SK-MEL-5 (cell line): ENCODE measurements at regions not wholly inside any gene's neighbourhood (a gene's known extent, or its start where the extent isn't known, plus 50 kb on each side); places are given as distances from the start of the nearest gene placed in this dataset.

ENCODE experiments used
- DNase-seq: peaks from one replicate; pipeline ENCODE4 v3.0.0-alpha.2; 2016; ENCODE audit warnings: low read depth, low spot score
- in situ Hi-C: cut with HindIII; loops from 2 replicates; pipeline ENCODE4 v1.10.0; 2016; ENCODE audit warnings: low sequenced_read_pairs, high pct_unique_total_duplicates, low pct_unique_long_range_greater_than_20kb

GRCh38 chr6:4582506-4583417, 193.4 kb upstream of the CDYL start:
- in situ Hi-C loops = no loop called here

DNA sequence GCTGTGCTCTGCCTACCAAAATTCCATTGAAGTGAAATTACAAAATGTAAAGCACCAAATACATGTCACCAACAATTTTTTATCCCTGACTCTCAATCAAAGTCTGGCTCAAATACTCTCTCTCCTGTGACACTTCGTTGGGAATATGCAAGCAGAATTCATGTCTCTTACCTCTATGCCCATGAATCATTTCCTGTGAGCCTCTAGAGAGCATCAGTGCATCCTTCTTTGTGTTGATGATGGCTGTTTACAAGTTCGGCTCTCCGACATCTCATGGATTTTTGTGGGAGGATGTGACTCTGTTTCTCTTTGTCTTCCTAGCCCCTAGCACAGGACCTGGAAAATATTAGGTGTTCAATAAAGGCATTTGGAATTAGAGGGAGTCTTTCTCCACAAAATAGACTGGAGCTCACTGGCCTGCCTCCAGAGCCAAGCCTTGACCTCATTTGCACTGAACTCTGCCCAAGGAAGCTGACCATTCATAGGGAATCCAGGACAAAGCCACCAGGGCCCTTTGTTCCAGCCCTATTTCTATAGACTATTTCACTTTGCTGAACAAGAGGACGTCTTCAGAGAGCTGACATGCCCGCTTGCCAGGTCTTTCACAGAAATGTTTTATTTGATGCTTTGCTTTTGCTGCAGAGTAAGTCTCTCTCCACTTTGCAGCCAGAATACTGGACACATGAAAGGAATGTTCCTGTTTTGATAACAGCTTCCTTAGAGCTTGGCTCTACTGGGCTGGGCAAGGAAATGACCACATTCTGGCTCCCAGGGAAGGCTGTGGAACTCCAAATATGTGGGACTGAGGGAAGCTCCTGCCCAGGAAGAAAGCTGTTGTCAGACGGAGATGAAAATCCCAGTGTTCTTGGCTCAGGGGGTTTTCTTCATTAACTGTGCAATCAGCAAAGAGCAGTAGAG, 194.5 kb upstream of the CDYL start:
- peak; percentile 22 for DNase-seq
- in situ Hi-C loops = no loop called here

More at GRCh38 chr6:4582506-4583417, 193.4 kb upstream of the CDYL start:
- DNase-seq = no peak

DNA sequence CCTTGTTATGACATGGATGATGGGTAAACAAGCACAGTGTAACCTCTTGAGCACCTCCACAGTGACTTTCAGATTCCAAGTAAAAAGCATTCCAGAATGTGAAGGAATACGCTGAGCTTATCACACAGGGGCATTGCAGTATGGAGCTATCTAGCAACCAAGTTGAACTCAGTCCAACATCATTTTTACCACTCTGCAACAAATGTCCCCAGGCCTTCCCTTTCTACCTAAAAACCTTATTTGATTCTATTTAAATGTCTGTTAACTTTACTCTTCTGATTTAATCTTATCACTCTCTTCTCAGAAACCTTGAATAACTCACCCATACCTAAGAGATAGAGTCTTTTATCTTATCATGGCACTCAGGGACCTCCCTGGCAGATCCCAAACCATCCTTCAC, 195.8 kb upstream of the CDYL start:
- in situ Hi-C loops = no loop called here
- no peak for DNase-seq

DNA sequence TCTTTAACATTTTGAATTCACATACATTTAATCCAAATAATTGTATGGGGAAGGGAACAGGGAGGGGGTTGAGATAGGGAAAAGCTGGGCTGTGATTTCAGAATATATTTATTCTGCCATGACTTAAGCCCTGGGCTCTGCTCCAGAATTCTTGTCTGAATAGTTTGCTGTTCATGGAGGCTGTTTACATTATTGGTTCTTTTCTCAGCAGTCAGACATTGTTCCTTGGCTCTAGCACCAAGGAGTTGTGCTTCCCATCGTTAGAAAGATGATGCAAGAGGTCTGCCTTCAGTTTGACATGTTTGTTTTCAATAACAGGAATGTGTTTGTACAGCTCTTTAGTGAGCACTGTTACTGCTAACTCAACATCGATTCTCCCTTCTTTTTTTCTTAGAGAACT, 198.8 kb upstream of the CDYL start:
- no peak for DNase-seq
- in situ Hi-C loops = no loop called here

DNA sequence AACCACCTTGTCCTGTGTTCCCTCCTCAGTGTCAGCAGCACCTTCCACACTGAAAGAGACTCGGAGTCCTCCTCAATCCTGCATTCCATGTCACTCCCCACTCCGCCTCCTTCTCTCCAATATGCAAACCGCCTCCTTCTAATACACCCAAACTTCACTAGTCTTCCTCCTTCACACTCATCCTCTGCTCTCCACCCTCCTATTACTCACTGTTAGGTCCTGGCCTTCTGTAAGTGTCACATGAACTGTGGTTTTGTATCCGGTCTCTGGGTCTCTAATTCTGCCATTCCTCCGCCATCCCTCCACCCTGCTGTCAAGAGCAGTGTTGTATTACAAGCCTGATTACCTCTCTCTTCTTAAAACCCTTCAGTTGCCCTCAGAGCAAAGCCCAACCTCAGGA, 200.5 kb upstream of the CDYL start:
- in situ Hi-C loops = no loop called here
- no peak for DNase-seq

- in situ Hi-C loops = no loop called here
- no peak for DNase-seq
Measured at GRCh38 chr6:4574007-4574406, 202.2 kb upstream of the CDYL start.

GRCh38 chr6:4571011-4571410, 205.2 kb upstream of the CDYL start:
- in situ Hi-C loops = no loop called here
- DNase-seq = no peak

DNA sequence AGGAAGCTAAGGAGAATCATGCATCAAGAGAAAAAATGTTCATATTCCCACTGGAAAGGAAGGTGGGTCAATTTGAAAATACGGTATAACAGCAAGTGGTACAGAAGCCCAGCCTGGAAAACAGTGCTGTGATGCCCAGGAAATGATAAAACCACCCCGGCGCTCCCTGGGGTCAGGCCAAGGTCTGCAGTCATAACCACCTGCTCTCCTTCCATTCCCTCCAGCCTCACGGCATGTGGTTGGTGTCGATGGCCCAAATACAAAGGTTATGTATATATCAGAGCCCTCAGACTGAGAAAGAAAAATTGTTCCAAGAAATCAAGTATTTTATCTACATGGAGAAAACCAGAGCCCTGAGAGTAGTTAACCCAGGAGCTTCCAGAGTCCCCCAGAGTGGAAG, 208.1 kb upstream of the CDYL start:
- in situ Hi-C loops = no loop called here
- no peak for DNase-seq

GRCh38 chr6:4567141-4567540, 209.1 kb upstream of the CDYL start:
- DNase-seq = peak; percentile 30
- in situ Hi-C loops = no loop called here

DNA sequence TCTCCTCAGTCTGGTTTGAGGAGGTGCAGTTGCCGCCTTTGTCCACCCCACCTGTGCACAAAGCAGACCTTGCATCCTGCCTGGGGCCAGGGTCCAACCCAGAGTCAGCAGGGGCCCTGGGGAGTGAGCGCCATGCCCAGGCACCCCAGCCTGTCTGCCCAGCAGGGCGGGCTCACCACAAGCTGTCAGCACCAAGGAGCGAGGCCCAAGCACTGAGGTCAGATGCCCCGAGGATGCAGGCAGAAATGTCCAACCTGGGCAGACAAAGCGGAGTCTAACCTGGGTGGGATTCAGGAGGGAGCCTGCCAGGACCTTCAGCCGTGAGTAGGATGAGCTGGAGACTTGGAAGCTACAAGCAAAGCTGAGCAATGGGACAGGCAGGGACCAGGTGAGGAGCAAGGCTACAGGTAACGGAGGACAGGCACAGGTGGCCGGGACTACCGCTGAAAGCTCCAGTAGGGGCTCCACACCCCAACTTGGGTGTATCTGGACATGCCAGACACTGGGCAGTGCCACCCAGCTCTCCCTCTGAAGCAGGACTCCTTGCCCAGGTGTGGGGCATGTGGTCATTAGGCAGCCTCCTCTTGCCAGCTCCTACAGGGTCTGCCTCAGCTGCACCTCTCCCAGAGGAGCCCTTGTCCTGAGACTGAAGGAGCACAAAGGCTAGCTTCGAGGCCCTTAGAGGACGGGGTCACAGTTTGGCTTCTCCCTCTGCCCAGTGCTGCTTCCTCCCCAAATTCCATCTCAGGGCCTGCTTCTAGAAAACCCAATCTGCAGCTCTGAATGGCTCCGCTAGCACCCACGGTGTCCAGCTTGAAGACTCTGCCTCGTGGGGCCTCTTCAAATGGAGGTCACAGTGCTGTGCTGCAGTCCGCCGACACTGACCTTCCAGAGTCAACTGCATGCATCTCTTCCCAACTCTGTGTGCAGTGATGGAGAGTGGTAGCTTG, 210.6 kb upstream of the CDYL start:
- in situ Hi-C loops = no loop called here
- no peak for DNase-seq

- in situ Hi-C loops = no loop called here
Measured at GRCh38 chr6:4564801-4565271, 211.4 kb upstream of the CDYL start.

GRCh38 chr6:4563877-4564276, 212.3 kb upstream of the CDYL start:
- DNase-seq = no peak
- in situ Hi-C loops = no loop called here

More at GRCh38 chr6:4564801-4565271, 211.4 kb upstream of the CDYL start:
- DNase-seq = no peak

- DNase-seq = no peak
- in situ Hi-C loops = no loop called here
Measured at GRCh38 chr6:4563156-4563555, 213.0 kb upstream of the CDYL start.

GRCh38 chr6:4561773-4562400, 214.3 kb upstream of the CDYL start:
- in situ Hi-C loops = no loop called here
- DNase-seq = no peak

DNA sequence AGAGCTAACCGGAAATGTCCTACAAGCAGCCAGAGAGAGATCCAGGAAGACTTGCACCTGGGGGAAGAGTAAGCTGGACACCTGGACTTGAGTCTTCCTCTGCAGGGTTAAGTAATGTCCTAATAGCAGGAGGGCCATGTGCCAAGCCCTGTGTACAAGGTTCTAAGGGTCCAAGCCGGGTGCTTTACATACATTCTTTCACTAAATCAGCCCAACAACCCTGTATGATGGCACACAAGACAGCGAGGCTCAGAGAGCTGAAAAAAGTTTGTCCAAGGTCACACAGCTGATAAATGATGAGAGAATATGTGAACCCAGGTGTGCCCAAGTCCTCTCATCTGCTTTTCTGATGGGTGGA, 215.1 kb upstream of the CDYL start:
- in situ Hi-C loops = no loop called here

DNA sequence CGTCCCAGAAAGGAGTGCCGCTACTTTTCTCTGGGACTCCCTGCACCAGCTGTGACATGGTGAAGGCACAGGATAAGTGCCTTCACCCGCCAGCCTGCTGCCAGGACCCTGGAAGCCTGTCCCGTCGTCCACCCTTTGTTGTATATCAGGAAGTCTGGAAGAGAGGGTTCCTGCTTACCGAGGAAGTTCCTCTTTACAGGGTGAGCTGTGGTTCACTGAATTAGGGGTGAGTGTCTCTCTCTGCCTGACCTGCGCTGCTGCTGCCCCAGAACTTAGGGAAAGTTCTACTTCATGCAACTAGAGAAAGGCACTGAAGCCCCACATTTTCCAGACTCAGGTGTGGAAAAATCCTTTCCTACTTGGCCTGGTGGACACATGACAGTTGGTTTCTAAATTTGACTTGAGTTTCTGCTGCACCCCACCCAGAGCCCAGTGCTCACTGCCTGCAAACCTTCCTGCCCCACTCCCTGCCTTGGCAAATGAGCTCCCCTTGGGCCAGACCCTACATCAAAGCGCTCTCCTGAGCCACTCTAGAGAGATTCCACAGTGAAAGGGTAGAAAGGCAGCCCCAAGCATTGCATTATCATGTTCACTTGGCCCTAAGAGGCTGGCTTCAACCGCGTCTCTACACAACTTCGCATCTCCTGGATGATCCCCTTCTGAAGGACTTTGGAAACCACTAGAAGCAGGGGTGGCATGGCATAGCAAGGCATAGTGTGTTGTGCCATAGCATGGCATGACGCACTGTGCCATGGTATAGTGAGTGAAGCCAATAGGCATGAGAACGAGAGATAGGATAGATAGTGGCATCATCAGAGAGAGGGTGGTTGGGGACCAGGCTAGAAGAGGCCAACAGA, 215.8 kb upstream of the CDYL start:
- no peak for DNase-seq
- in situ Hi-C loops = no loop called here

More for the DNA sequence above, 215.1 kb upstream of the CDYL start:
- DNase-seq = no peak
